Upper lobe of right lung (tissue), 1 donor: ENCODE measurements at regions not wholly inside any gene's neighbourhood (a gene's known extent, or its start where the extent isn't known, plus 50 kb on each side); places are given as distances from the start of the nearest gene placed in this dataset.

Source experiments
- ATAC-seq: fragments of 200-7000 bp; cut with Tn5 transposase; one replicate; pipeline ENCODE4 v1.9.1; 2020; ENCODE audit warnings: mild to moderate bottlenecking, moderate library complexity
- DNase-seq: peaks from one replicate; pipeline ENCODE4 v3.0.0-alpha.2; 2020
- H3K27ac ChIP-seq: fragments of 200-600 bp; one replicate; pipeline ENCODE4 v1.8.0; 2022
- H3K27me3 ChIP-seq: fragments of 200-600 bp; one replicate; pipeline ENCODE4 v1.8.0; 2022; ENCODE audit warnings: mild to moderate bottlenecking
- H3K36me3 ChIP-seq: fragments of 200-600 bp; one replicate; pipeline ENCODE4 v1.8.0; 2022
- H3K4me1 ChIP-seq: fragments of 200-600 bp; one replicate; pipeline ENCODE4 v1.8.0; 2022
- H3K4me3 ChIP-seq: fragments of 200-600 bp; one replicate; pipeline ENCODE4 v1.8.0; 2022; ENCODE audit warnings: mild to moderate bottlenecking
- H3K9me3 ChIP-seq: fragments of 200-600 bp; one replicate; pipeline ENCODE4 v1.8.0; 2022
- CTCF ChIP-seq: fragments of 200-600 bp; IDR thresholded peaks from one replicate; pipeline ENCODE4 v1.8.0; 2022; ENCODE audit warnings: antibody characterized with exemption
- intact Hi-C: fragments of 100-400 bp; cut with DNase I; formaldehyde crosslinking; loops from one replicate; pipeline ENCODE4 v1.11.0; 2022
- donor health status: DM: no; HTN: yes; CAD: no; lungs with severe emphysema.

GRCh38 chr3:182294256-182294655 is 499.0 kb upstream of the ATP11B start:
- intact Hi-C loops = no loop called here
- Histone ChIP-seq H3K4me1 (no peaks in the 10 kb centered on the region), H3K27me3 (no peaks in the 10 kb centered on the region), H3K4me3 (no peak overlapping the region), H3K36me3 (no peaks in the 10 kb centered on the region), H3K27ac (no peak overlapping the region), H3K9me3 (no peaks in the 10 kb centered on the region)
- TF ChIP-seq CTCF = no peak
- ATAC-seq = no peak
- DNase-seq = no peak

- intact Hi-C loops = no loop called here
Measured at GRCh38 chr3:182294696-182295095, 498.6 kb upstream of the ATP11B start.

GRCh38 chr3:182300266-182300665 is 493.0 kb upstream of the ATP11B start:
- Histone ChIP-seq H3K27ac (no peak overlapping the region), H3K36me3 (no peaks in the 10 kb centered on the region), H3K4me3 (no peak overlapping the region), H3K4me1 (no peaks in the 10 kb centered on the region), H3K9me3 (no peaks in the 10 kb centered on the region), H3K27me3 (no peaks in the 10 kb centered on the region)
- ATAC-seq = no peak
- intact Hi-C loops = no loop called here
- DNase-seq = no peak
- no peak for TF ChIP-seq CTCF

More at GRCh38 chr3:182294696-182295095, 498.6 kb upstream of the ATP11B start:
- ATAC-seq (no peak), DNase-seq (no peak)
- H3K9me3 ChIP-seq = no peaks in the 10 kb centered on the region
- no peaks in the 10 kb centered on the region for H3K36me3 ChIP-seq
- no peak overlapping the region for H3K27ac ChIP-seq
- no peak overlapping the region for H3K4me3 ChIP-seq
- H3K27me3 ChIP-seq = no peaks in the 10 kb centered on the region
- no peaks in the 10 kb centered on the region for H3K4me1 ChIP-seq
- TF ChIP-seq CTCF = no peak

- no peak overlapping the region for H3K27ac ChIP-seq
- no peaks in the 10 kb centered on the region for H3K27me3 ChIP-seq
- no peaks in the 10 kb centered on the region for H3K36me3 ChIP-seq
- no peaks in the 10 kb centered on the region for H3K4me1 ChIP-seq
- TF ChIP-seq CTCF = no peak
- ATAC-seq (no peak), DNase-seq (no peak)
- no peak overlapping the region for H3K4me3 ChIP-seq
- intact Hi-C loops = no loop called here
- no peaks in the 10 kb centered on the region for H3K9me3 ChIP-seq
Measured at GRCh38 chr3:182303169-182303568, 490.1 kb upstream of the ATP11B start.

- no peaks in the 10 kb centered on the region for H3K27me3 ChIP-seq
- no peak overlapping the region for H3K27ac ChIP-seq
- DNase-seq (no peak), ATAC-seq (no peak)
- H3K36me3 ChIP-seq = no peaks in the 10 kb centered on the region
- intact Hi-C loops = no loop called here
- no peaks in the 10 kb centered on the region for H3K9me3 ChIP-seq
- no peaks in the 10 kb centered on the region for H3K4me1 ChIP-seq
- H3K4me3 ChIP-seq = no peak overlapping the region
- no peak for TF ChIP-seq CTCF
Measured at GRCh38 chr3:182305881-182306665, 487.2 kb upstream of the ATP11B start.
